ENCODE measurements at regions not wholly inside any gene's neighbourhood (a gene's known extent, or its start where the extent isn't known, plus 50 kb on each side); places are given as distances from the start of the nearest gene placed in this dataset.
"Not testable (repeated sequence)": the region's sequence is repeated elsewhere in the genome, so short reads cannot be mapped to it uniquely, and the experiment has no call there.

DNA sequence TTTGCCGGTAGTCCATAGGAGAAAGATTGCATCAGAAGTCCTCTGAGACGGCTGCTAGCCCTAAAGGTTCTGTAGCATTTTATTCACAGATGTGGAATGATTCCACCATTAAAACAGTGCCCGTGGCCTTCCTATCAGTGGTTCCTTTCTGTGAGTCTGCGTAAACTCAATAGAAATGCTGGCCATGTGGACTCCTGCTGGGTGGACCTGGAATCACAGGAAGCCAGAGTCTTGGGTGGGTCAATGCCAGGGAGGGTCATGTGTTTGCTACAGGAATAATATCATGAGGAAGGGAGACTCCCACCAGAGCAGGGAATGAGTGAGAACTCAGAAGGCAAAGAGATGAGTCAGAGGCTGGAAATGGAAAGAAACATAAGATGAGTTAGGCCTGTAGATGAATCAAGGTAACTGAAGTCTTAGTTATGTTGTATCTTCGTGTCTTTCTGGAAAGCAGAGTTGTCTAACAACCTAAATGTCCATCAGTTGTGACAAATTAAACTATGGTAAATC lies 410.4 kb upstream of the AUTS2 start:
- no peak for DNase-seq

DNA sequence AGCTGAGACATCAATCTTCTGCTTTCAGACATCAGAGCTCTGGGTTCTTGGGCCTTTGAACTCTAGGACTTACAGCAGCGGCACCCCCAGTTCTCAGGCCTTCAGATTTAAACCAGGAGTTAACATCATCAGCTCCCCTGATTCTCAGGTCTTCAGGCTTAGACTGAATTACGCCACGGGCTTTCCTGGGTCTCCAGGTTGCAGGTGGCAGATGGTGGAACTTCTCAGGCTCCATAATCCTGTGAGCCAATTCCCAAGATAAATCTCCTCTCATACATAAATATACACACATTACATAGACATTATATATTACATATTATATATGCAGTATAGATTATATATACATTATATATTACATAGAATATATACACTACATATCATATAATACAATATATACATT lies 408.9 kb upstream of the AUTS2 start:
- no peak for DNase-seq

DNA sequence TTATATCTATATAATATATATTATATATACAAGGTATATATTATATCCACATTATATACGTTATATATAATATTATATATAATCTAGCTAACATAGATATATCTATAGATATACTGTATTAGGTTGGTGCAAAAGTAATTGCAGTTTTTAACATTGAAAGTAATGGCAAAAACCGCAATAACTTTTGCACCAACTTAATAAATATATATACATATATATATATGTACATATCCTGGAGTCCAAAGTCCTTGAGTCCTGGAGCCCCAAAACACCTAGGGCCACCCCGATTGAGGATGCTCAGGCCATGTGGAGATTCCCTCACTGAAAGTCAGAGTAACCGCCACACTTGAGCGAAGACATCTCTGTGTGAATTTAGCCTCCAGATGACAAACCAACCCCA lies 408.2 kb upstream of the AUTS2 start:
- no peak for DNase-seq

DNA sequence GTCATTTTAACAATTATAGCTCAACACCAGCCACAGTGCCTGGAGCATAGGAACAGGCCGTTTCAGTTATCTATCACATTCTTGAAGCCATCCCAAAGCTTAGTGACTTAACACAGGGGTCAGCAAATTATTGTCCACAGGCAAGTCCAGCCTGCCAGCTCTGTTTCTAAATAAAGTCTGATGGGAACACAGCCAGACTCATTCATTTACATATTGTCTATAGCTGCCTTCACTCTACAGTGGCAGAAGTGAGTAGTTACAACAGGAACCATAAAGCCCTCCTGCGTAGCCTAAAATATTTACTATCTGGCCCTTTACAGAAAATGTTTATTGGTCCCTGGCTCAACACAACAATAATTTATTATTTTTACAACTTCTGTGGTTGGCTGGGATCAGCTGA lies 407.5 kb upstream of the AUTS2 start:
- DNase-seq = no peak

DNA sequence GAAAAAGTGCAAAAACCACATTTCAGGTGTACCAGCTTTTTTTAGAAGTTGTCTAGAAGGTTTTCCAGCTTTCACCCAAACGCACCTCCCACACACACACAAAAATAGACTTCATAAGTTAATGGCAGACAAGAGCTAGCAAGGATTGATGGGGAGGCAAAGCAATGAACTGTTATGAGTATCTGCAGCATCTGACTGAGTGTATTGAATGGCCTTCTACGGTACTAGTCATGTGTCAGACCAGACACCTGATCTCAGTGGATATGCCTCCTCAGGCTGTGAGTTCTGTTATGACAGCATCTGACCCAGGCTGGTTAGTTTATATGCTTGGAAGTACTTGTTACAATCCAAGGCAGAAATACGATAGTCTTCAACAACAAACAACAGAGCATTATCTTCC lies 406.1 kb upstream of the AUTS2 start:
- no peak for DNase-seq

DNA sequence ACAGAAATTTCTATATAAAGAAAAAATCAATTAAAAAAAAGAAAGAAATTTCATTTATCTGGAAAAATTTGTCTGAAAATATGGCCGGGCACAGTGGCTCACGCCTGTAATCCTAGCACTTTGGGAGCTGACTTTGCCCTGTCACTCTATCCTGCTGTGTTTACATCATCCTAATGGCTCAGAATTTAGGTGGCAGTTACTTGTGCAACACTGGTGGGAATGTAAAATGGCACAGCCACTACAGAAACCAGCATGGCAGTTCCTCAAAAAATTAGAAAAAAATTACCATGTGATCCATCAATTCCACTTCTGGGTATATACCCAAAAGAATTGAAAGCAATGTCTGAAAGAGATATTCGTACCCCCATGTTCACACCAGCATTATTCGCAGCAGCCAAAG lies 405.2 kb upstream of the AUTS2 start:
- DNase-seq = no peak

DNA sequence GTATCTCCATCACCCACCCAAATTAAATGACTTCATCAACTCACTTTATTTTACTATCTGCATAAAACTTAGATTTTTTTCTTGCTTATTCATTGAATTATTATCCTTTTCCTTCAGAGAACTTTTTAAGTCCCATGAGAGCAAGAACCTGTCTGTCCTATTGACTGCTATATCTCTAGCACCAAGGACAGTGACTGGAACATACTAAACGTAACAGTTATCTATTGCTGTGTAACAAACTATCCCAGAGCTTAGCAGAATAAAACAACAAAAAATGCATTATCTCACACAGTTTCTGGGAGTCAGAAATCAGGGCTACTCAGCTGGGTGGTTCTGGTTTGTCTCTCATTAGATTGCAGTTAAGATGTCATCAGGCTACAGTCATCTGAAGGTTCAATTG lies 401.7 kb upstream of the AUTS2 start:
- no peak for DNase-seq

DNA sequence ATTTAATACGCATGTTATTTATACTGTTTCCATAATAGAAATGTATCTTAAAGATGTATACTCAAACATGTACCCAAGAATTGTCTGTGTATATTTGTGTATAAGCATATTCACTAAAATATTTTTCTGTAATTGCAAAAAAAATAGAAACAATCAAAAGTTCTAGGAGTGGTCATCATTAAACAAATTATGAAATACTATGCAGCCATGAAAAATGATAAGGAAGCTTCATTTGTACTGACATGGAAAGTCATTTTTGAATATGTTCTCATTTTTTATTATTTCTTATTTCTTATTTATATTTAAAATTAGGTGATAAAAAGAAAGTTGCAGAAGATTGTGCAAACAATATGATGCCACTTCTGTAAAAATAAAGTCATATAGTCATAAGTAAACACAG lies 400.0 kb upstream of the AUTS2 start:
- DNase-seq = no peak

DNA sequence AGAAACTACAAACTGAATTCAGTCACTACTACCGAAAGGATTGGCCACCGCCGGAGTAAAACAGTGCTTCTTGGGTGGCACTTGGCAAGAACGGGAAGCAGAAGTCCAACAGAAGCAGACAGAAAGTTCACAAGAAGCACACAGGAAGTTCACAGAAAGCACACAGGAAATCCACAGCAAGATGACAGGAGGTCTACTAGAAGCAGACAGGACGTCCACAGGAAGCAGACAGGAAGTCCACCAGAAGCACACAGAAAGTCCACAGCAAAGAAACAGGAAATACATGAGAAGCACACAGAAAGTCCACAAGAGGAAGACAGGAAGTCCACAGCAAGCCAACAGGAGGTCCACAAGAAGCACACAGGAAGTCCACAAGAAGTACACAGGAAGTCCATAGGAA lies 399.2 kb upstream of the AUTS2 start:
- DNase-seq = no peak

DNA sequence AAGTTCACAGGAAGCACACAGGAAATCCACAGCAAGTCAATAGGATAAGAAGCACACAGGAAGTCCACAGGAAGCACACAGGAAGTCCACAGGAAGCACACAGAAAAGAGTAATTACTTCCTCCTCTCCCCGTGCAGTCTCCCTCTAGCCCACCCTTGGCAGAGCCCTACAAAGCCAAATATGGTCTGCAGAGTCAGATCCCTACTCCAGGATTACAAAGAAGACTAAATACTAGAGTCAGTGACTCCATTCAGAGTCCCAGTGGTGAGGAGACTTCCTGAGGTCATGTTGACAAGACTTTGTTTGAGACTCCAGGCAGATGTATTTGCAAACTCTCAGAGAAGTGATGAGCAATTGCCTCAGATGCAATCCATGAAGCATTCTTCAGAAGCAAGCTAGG lies 398.6 kb upstream of the AUTS2 start:
- DNase-seq = no peak

DNA sequence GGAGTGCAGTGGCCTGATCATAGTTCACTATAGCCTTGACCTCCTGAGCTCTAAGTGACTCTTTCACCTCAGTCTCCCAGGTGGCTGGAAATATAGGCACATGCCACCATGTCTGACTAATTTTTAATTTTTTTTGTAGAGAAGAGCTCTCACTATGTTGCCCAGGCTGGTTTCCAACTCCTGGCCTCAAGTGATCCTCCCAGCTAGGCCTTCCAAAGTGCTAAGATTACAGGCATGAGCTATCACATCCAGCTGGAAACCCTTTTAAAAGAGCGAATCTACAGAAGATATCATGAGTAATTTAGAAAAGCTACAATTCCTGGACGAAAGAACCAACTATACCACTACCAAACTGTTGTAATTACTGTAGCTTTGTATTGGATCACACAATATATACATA lies 394.4 kb upstream of the AUTS2 start:
- DNase-seq = no peak

DNA sequence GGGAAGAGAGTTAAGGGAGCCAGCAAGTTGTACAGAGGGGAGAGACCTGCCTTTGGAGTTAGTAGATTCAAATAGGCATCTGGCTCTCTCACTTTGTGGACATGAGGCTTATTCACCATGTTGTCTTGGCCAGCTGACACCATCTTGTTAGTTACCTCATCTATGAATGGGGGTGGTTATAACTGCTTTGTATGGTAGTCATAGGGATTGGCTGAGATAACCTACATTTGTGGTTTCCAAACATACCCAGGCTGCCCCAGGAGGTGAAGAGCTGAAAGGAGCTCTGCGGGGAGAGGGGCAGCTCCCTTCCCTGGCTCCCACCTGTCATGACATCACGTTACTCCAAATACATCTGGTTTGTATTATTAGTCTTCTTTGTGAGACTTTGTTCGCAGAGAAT lies 393.3 kb upstream of the AUTS2 start:
- no peak for DNase-seq

DNA sequence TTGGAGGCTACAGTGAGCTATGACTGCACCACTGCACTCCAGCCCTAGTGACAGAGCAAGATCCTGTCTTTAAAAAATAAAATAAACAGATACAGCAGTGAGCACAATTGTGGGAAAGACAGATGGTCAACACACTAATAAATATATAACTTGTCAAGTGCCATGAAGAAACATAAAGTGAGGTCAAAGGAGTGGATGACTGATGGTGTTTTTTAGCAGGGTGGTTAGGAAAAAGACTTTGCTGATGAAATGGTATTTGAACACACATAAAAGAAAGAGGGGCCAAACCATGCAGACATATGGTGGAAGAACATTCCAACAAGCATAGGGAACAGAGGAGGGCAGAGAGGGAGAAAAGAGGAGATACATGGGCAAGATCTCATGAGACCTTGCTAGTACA lies 392.7 kb upstream of the AUTS2 start:
- no peak for DNase-seq

DNA sequence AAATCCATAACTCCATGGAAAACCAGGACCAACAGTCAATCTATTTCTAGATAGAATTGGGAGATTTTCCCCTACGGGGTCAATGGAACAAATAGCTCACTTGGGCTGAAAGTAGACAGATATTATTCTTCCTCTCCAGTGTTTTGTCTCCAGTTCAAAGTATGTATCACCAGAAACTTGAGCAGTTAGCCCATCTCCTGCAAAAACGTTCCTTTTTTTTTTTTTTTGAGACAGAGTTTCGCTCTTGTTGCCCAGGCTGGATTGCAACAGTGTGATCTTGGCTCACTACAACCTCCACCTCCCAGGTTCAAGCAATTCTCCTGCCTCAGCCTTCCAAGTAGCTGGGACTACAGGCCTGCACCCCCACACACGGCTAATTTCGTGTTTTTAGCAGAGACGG lies 390.0 kb upstream of the AUTS2 start:
- no peak for DNase-seq

DNA sequence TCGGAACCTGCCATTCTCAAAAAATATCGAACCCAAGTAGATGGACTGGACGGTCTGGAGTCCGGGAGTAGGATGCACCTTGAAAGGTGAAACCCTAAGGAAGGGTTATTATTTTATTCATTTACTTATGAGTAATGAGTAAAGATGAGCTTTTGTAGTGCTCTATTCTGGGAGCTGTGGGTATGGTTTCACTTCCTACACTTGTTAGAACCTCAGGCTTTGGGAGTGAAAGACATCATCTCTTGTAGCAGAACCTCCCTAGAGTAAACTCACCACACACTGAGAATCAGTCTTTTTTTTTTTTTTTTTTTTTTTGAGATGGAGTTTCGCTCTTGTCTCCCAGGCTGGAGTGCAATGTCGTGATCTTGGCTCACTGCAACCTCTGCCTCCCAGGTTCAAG lies 389.4 kb upstream of the AUTS2 start:
- no peak for DNase-seq

DNA sequence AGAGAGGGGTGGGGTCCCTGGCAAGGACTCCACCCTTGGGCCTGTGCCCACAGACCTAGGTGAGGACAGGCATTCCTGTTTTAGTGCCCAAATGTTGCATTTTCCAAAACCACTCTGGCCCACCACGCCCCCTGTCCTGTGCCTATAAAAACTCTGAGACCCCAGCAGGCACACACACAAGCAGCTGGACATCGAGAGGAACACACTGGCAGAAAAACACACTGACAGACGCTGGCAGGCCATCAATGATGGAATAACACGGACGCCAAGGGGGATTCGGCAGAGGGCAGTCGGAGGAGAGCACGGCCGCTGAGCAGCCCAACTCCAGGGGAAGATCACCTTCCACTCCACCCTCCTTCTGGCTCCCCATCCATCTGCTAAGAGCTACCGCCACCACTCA lies 386.9 kb upstream of the AUTS2 start:
- DNase-seq = no peak

DNA sequence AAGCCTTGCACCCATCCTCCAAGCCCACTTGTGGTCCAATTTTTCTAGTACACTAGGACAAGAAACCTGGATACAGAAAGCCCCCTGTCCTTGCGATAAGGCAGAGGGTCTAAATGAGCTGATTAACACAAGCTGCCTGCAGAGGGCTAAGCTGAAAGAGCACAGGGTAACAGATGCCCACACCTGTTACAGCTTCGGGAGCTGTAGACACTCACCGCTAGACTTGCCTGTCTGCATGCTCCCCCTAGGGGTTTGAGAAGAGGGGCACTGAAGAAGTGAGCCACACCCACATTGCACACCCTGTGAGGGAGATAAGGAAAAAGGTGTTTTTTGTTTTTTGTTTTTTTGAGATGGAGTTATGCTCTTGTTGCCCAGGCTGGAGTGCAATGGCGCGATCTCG lies 386.5 kb upstream of the AUTS2 start:
- no peak for DNase-seq

DNA sequence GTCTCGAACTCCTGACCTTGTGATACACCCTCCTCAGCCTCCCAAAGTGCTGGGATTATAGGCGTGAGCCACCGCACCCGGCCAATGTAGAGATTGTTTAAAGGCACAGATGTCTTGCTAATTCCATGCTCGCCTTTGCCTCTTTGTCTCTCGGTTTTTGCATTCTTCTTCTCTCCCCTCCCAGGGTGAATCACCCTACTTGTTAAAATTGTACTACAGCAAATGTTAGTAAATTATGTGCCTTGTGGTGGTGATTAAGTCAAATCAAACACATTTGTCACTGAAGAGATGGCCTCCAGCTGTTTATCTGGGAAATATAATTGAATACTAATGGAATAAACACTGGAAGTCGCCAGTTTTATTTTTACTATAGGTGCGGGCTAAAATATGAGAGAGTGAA lies 384.4 kb upstream of the AUTS2 start:
- no peak for DNase-seq

DNA sequence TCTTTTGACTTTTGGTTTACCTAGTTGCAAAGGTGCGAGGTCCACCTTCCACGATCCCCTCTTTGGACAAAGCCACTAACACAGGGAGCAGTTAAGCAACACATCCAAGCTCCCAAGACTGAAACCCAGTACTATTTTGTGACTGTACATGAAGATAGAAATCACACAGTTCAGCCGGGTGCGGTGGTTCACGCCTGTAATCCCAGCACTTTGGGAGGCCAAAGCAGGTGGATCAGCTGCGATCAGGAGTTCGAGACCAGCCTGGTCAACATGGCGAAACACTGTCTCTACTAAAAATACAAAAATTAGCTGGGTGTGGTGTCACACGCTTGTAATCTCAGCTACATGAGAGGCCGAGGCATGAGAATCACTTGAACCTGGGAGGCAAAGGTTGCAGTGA lies 382.8 kb upstream of the AUTS2 start:
- DNase-seq = not testable (repeated sequence)

DNA sequence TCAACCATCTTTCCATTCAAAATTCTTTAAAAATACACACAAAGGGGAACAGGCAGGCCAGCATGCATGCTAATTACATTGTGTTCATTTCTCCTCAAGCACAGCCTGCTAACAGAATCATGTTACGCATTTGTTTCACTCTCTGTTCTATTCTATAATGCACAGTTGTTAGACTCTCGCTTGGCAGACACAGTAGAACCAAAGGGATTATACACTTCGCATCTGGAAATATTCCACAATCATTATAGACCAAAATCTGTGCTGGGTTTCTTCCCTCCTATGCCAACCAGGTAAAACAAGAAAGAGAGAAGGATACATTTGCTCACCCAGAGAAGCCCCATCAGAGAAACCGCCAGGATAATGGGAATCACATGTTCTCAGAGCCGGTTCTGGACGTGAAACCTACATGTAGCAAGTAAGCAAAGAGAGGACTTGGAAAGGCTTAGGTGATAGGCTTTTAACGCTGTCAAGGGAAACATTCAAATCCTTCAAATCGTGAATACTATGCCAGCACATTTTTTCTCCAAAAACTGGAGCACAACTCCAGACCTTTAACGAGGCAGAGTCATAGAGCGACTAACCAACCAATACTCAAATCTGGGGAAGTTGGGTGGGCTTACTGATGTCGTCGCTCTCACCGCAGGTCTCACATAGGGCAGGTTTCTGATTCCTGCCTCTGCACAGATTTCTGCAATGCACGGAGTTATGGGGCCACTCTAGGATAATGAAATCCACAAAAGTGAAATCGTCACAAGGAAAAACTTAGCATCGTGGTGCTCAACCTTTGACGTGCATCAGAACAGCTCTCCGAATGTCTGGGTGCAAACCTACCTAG lies 380.5 kb upstream of the AUTS2 start:
- no peak for DNase-seq

DNA sequence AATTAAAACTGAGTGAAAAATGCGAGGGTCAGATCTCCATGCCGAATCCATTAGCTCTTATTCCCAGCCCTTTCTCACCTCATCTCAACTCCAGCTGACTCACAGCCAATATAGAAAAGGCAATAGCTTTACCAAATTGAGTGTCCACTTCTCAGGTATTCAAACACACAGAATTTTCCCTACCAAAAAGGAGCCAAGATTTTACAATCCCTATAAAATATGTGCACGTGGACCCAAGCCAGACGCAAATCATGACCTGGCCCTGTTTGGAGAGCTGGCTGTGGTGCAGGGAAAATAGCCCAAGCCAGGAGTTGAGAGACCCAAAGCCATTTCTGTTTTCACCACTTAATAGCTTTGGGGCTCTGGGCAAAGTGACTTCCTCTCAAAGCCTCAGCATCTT lies 379.7 kb upstream of the AUTS2 start:
- DNase-seq = no peak

DNA sequence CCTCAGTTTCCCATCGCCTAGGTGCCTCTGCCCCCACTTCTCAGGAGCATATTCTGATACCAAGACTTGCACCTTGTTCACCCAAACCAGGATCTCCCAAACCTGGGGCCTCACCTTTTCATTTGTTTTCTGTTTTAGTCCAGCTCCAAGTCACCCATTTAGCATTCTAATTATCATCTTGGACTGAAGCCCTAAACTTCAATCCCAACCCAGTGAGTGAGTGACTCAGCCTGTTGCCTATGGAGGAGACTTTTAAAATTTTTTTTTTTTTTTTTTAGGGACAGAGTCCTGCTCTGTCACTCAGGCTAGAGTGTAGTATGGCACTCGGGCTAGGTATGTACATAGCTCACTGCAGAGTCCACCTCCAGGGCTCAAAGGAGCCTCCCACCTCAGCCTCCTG lies 378.9 kb upstream of the AUTS2 start:
- DNase-seq = no peak

DNA sequence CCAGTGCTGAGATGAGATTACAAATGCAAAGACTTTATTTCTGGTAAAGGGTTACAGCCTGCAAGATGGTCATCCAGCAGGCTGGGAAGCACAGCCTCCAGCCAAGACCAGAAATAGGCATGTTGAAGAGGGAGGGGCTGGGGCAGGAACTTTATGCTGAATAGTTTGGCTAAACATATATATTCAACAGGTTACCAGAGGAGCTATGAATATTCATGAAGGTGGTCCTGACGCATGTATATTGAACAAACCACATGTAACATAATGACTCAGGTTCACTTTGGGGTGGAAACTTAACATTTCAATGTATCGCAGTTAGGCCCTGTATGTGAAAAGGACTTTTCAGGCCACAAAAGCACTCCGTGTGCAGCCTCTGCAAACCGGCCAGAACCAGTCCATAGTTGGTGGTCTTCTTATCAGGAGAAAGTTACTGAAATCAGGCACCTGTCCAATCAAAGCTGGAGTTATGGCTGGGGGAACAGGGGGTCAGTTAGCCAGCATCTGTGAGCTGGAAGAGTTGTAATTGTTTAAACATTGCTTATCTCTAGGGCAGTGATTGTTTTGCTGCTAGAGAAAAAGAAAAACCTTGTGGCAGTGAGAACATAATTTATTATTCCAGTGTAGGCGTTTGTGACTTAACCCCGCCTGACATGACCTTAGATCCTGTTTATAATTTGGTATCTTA lies 372.9 kb upstream of the AUTS2 start:
- DNase-seq = no peak

DNA sequence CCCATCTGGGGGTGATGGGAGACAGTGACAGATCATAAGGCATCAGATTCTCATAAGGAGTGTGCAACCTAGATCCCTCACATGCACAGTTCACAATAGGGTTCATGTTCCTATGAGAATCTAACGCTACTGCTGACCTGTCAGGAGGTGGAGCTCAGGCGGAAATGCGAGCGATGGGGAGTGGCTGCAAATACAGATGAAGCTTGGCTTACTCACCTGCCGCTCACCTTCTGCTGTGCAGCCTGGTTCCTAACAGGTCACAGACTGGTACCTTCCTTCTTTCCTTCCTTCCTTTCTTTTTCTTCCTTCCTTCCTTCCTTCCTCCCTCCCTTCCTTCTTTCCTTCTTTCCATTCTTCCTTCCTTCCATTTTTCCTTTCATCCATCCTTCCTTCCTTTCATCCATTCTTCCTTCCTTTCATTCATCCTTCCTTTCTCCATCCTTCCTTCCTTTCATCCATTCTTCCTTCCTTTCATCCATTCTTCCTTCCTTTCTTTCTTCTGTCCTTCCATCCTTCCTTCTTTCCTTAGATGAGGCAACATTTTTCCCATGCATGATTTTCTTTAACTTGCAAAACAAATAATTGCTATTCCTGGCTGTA lies 370.0 kb upstream of the AUTS2 start:
- no peak for DNase-seq
